Stimulated activated CD8-positive, alpha-beta memory T cell treated with anti-CD3 and anti-CD28 coated beads, Interleukin-7, amount 100 ng/mL, for 24 hours (primary cell): ENCODE measurements at regions not wholly inside any gene's neighbourhood (a gene's known extent, or its start where the extent isn't known, plus 50 kb on each side); places are given as distances from the start of the nearest gene placed in this dataset.

Source experiments
- DNase-seq: peaks from one replicate; pipeline ENCODE4 v3.0.0-alpha.2; 2020; ENCODE audit warnings: low read depth

- no peak for DNase-seq
These were observed 222.8 kb upstream of the NUDT4 start for GRCh38 chr12:93154753-93155480.

GRCh38 chr12:93156086-93156716 is 221.5 kb upstream of the NUDT4 start:
- no peak for DNase-seq

- DNase-seq, result no peak
These were observed 220.4 kb upstream of the NUDT4 start for GRCh38 chr12:93157279-93157678.

GRCh38 chr12:93158065-93158843 is 219.5 kb upstream of the NUDT4 start:
- DNase-seq, result no peak

GRCh38 chr12:93163260-93164036 is 214.3 kb upstream of the NUDT4 start:
- DNase-seq, result no peak

GRCh38 chr12:93164103-93164880 is 213.4 kb upstream of the NUDT4 start:
- DNase-seq, result no peak

GRCh38 chr12:93165384-93165932 is 212.3 kb upstream of the NUDT4 start:
- DNase-seq, result no peak

GRCh38 chr12:93166541-93167307 is 211.0 kb upstream of the NUDT4 start:
- no peak for DNase-seq

- no peak for DNase-seq
These were observed 210.4 kb upstream of the NUDT4 start for GRCh38 chr12:93167331-93167730.

GRCh38 chr12:93167841-93168492 is 209.8 kb upstream of the NUDT4 start:
- DNase-seq, result no peak

GRCh38 chr12:93168751-93169150 is 209.0 kb upstream of the NUDT4 start:
- no peak for DNase-seq

- DNase-seq, result no peak
These were observed 208.2 kb upstream of the NUDT4 start for GRCh38 chr12:93169536-93169935.

GRCh38 chr12:93170928-93171327 is 206.8 kb upstream of the NUDT4 start:
- no peak for DNase-seq

- no peak for DNase-seq
These were observed 204.4 kb upstream of the NUDT4 start for GRCh38 chr12:93173178-93173957.

- DNase-seq, result no peak
These were observed 203.7 kb upstream of the NUDT4 start for GRCh38 chr12:93174048-93174447.

- no peak for DNase-seq
These were observed 203.3 kb upstream of the NUDT4 start for GRCh38 chr12:93174473-93174872.

GRCh38 chr12:93176165-93176564 is 201.6 kb upstream of the NUDT4 start:
- no peak for DNase-seq

- DNase-seq, result no peak
These were observed 201.1 kb upstream of the NUDT4 start for GRCh38 chr12:93176610-93177126.
